H1 (cell line): ENCODE measurements at regions not wholly inside any gene's neighbourhood (a gene's known extent, or its start where the extent isn't known, plus 50 kb on each side); places are given as distances from the start of the nearest gene placed in this dataset.

Experiments used
- BACH1 ChIP-seq: IDR thresholded peaks from 2 replicates; pipeline ENCODE4 v1.6.1; 2012; ENCODE audit warnings: low read length, improper control_type of control experiment
- CEBPB ChIP-seq: IDR thresholded peaks from 2 replicates; pipeline ENCODE4 v1.6.1; 2012; ENCODE audit warnings: low read depth, low read length
- CTBP2 ChIP-seq: IDR thresholded peaks from 2 replicates; pipeline ENCODE4 v1.7.0; 2011; ENCODE audit warnings: borderline replicate concordance, mild to moderate bottlenecking, moderate library complexity, mixed read lengths, low read length; ENCODE audit not compliant: insufficient read depth, insufficient read length
- KDM5A ChIP-seq: fragments of 200-600 bp; IDR thresholded peaks from 2 replicates; pipeline ENCODE4 v1.7.1; 2012; ENCODE audit warnings: mild to moderate bottlenecking, low read length, inconsistent platforms, mixed read lengths
- RAD21 ChIP-seq, 2 experiments: IDR thresholded peaks in 1 of 2; conservative IDR thresholded peaks in 1 of 2; 2 replicates each; pipeline ENCODE4 v1.6.1; 2011; ENCODE audit warnings: low read depth in 2 of 2, low read length in 2 of 2, improper control_type of control experiment in 1 of 2, inconsistent platforms in 1 of 2, mild to moderate bottlenecking in 1 of 2, moderate library complexity in 1 of 2
- SAP30 ChIP-seq: fragments of 300-600 bp; sonication (generic); IDR thresholded peaks from 2 replicates; pipeline ENCODE4 v1.7.1; 2012; ENCODE audit warnings: low read length, moderate library complexity, mild to moderate bottlenecking, inconsistent platforms; ENCODE audit not compliant: insufficient read depth, insufficient replicate concordance
- SUZ12 ChIP-seq: fragments of 200-600 bp; sonication (generic); IDR thresholded peaks from 2 replicates; pipeline ENCODE4 v1.6.1; 2012; ENCODE audit warnings: mild to moderate bottlenecking, inconsistent platforms, low read length, moderate library complexity, mixed read lengths
- TBP ChIP-seq: IDR thresholded peaks from 2 replicates; pipeline ENCODE4 v1.6.1; 2011; ENCODE audit warnings: low read depth, low read length, improper control_type of control experiment
- ZNF274 ChIP-seq: IDR thresholded peaks from 2 replicates; pipeline ENCODE4 v1.7.0; 2012; ENCODE audit warnings: low read length, borderline replicate concordance; ENCODE audit errors: extremely low read depth
- TF ChIP-seq, protein P1 (sequence below): IDR thresholded peaks from 2 replicates; pipeline ENCODE4 v1.6.1; 2012; ENCODE audit warnings: inconsistent platforms
- TF ChIP-seq, protein P2 (sequence below), 3 experiments: IDR thresholded peaks; 1 replicate in 2 of 3; 2 replicates in 1 of 3; pipeline versions ENCODE4 v1.5.1 to v1.6.1; 2011; ENCODE audit warnings: low read length in 3 of 3, mild to moderate bottlenecking in 3 of 3, inconsistent platforms in 2 of 3, low read depth in 1 of 3, moderate library complexity in 1 of 3; ENCODE audit not compliant: insufficient read depth in 1 of 3; ENCODE audit errors: control extremely low read depth in 1 of 3
- TF ChIP-seq, protein P3 (sequence below): IDR thresholded peaks from 2 replicates; pipeline ENCODE4 v1.6.1; 2011; ENCODE audit warnings: low read length, improper control_type of control experiment

DNA sequence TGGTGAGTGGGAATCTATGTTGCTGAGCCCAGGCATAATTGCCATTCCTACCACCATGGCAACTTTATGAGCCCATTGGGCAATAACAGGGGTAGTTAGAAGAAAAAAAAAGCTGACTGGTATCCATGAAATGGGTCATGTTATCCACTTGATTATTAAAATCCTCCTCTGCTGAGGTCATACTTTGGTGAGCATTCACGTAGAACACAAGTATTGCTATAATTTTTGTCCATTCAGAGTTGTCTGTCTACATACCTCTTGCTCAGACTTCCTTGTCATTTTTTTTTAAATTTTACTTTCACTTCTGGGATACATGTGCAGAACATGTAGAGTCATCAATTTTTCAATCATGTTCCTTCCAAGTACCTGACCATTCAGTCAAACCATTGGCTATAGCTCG is 780.8 kb upstream of the ARRDC3 start:
- TF ChIP-seq, protein P1, sequence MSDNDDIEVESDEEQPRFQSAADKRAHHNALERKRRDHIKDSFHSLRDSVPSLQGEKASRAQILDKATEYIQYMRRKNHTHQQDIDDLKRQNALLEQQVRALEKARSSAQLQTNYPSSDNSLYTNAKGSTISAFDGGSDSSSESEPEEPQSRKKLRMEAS = no peak
- TF ChIP-seq TBP (no peak), ZNF274 (no peak), SUZ12 (no peak), RAD21 (IDR thresholded peaks at IDR 0.05 in 1 of 2, conservative IDR thresholded peaks at IDR 0.05 in 1 of 2; ENCODE audit: low read depth in 2 of 2, low read length in 2 of 2) (no peak), CTBP2 (no peak), CEBPB (no peak), SAP30 (no peak), BACH1 (no peak), KDM5A (no peak)
- TF ChIP-seq, protein P2, sequence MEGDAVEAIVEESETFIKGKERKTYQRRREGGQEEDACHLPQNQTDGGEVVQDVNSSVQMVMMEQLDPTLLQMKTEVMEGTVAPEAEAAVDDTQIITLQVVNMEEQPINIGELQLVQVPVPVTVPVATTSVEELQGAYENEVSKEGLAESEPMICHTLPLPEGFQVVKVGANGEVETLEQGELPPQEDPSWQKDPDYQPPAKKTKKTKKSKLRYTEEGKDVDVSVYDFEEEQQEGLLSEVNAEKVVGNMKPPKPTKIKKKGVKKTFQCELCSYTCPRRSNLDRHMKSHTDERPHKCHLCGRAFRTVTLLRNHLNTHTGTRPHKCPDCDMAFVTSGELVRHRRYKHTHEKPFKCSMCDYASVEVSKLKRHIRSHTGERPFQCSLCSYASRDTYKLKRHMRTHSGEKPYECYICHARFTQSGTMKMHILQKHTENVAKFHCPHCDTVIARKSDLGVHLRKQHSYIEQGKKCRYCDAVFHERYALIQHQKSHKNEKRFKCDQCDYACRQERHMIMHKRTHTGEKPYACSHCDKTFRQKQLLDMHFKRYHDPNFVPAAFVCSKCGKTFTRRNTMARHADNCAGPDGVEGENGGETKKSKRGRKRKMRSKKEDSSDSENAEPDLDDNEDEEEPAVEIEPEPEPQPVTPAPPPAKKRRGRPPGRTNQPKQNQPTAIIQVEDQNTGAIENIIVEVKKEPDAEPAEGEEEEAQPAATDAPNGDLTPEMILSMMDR (IDR thresholded peaks at IDR 0.05; ENCODE audit: control extremely low read depth in 1 of 3, insufficient read depth in 1 of 3, low read depth in 1 of 3, low read length in 3 of 3) = no peak
- TF ChIP-seq, protein P3, sequence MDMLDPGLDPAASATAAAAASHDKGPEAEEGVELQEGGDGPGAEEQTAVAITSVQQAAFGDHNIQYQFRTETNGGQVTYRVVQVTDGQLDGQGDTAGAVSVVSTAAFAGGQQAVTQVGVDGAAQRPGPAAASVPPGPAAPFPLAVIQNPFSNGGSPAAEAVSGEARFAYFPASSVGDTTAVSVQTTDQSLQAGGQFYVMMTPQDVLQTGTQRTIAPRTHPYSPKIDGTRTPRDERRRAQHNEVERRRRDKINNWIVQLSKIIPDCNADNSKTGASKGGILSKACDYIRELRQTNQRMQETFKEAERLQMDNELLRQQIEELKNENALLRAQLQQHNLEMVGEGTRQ = no peak
